GM21447 (cell line): ENCODE measurements at regions not wholly inside any gene's neighbourhood (a gene's known extent, or its start where the extent isn't known, plus 50 kb on each side); places are given as distances from the start of the nearest gene placed in this dataset.

Source experiments
- ATAC-seq: cut with Tn5 transposase; IDR thresholded peaks from one replicate; pipeline ENCODE4 v1.9.1; 2021; ENCODE audit not compliant: unreplicated experiment

GRCh38 chr7:54701982-54702381 lies 57.0 kb downstream of the SEC61G start:
- no peak for ATAC-seq

GRCh38 chr7:54699715-54700114 lies 59.3 kb downstream of the SEC61G start:
- no peak for ATAC-seq

DNA sequence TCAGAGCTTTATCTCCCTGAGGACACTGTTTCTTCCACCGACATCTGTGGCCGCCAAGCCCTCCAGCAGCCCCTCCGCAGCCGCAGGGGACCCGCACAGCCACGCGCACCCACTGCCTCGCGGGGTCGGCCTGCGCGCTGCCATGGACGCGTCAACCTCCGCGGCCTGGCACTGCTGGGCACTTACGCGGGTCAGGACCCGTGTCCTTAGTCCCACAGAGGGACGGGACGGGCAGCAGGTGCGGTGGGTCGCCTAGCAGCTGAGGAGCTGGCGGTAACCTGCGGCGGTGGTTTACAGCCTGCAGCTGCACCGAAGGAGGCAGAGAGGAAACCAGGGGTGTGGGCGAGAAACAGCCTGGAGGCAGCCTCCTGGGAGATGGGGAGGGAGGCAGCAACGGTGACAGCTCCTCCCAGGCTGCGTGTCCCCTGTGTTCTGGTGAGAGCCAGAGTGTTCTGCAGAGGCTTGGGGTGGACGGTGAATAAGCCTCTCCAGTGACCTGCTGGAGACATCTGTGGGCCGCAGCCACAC lies 61.3 kb downstream of the SEC61G start:
- ATAC-seq, result no peak

GRCh38 chr7:54690892-54691291 lies 68.1 kb downstream of the SEC61G start:
- ATAC-seq, result no peak

- ATAC-seq, result no peak
These were observed 69.0 kb downstream of the SEC61G start for GRCh38 chr7:54690050-54690443.

- ATAC-seq, result no peak
These were observed 69.5 kb downstream of the SEC61G start for GRCh38 chr7:54689394-54690049.

DNA sequence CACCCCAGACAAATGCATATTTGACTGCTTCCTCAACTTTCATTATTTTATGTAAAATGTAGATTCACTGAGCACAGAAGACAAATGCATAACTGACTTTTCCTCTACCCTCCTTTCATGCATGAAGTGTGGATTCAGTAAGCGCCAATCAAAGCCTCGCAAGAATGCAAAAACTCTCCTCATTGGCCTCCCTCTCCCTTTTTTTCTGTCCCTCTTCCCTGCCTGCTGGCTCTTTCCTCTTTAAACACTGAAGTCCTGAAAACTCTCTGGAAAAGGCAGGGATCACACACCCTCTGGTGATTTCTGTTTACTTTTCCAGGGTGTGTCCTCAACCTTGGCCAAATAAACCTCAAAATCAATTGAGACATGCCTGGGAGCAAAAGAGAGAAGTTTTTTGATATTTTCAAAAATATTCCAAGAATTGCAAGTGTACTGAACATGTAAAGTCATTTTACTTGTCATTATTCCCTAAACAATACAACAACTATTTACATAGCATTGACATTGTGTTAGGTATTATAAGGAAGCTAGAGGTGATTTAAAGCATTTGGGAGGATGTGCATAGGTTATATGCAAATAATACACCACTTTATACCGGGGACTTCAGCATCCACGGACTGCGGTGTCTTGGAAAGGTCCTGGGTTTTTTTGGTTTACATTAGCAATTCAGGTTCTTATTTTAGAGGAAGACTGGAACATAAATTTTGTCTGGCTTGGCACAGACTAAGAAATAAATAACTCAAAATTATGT lies 71.4 kb downstream of the SEC61G start:
- ATAC-seq, result no peak

DNA sequence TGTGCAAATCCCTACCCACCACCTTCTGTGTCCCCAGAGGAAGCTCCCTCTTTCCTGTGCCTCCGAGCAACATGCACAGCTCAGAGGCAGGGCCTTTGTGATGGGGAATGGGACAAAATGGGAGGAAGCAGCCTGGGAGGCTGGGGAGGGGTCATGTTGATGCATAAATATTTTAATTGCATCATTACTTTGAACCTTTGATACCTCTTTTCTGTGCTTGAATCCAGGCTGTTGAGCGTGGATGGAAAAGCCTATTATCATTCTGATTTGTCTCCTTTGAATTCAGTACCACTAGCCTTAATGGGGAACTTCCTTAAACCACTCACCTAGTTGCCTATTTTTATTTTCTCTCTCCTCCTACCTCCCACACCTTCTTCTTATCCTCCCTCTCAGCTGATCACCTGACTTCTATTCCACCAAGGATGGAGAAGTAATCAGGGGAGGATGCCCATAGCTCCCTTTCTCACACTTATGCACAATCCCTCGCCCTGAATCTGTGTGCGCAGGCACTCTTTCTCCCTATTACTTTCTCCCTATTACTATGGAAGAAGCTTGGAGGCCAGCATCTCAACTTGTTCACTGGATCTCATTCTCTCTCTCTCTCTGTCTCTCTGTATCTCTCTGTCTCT lies 78.5 kb downstream of the SEC61G start:
- no peak for ATAC-seq

GRCh38 chr7:54679490-54679817 lies 79.6 kb downstream of the SEC61G start:
- no peak for ATAC-seq

DNA sequence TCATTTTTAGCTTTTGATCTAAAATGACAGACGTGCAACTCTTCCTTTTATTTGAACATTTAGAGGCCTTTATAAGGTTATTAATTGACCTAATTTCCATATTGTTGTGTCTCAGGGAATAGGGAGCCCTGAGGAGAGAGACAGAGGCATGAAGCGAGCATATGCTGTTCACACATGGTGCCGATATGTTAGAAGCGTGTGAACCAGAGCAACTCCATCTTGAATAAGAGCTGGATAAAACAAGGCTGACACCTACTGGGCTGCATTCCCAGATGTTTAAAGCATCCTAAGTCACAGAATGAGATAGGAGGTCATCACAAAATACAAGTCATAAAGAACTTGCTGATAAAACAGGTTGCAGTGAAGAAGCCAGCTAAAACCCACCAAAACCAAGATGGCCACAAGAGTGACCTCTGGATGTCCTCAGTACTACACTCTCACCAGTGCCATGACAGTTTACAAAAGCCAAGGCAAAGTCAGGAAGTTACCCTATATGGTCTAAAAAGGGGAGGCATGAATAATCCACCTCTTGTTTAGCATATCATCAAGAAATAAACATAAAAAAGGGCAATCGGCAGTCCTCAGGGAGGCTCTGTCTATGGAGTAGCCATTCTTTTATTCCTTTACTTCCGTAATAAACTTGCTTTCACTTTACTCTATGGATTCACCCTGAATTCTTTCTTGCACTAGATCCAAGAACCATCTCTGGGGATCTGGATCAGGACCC lies 80.1 kb downstream of the SEC61G start:
- no peak for ATAC-seq

GRCh38 chr7:54674891-54675290 lies 84.1 kb downstream of the SEC61G start:
- no peak for ATAC-seq

GRCh38 chr7:54672519-54672918 lies 86.5 kb downstream of the SEC61G start:
- no peak for ATAC-seq

DNA sequence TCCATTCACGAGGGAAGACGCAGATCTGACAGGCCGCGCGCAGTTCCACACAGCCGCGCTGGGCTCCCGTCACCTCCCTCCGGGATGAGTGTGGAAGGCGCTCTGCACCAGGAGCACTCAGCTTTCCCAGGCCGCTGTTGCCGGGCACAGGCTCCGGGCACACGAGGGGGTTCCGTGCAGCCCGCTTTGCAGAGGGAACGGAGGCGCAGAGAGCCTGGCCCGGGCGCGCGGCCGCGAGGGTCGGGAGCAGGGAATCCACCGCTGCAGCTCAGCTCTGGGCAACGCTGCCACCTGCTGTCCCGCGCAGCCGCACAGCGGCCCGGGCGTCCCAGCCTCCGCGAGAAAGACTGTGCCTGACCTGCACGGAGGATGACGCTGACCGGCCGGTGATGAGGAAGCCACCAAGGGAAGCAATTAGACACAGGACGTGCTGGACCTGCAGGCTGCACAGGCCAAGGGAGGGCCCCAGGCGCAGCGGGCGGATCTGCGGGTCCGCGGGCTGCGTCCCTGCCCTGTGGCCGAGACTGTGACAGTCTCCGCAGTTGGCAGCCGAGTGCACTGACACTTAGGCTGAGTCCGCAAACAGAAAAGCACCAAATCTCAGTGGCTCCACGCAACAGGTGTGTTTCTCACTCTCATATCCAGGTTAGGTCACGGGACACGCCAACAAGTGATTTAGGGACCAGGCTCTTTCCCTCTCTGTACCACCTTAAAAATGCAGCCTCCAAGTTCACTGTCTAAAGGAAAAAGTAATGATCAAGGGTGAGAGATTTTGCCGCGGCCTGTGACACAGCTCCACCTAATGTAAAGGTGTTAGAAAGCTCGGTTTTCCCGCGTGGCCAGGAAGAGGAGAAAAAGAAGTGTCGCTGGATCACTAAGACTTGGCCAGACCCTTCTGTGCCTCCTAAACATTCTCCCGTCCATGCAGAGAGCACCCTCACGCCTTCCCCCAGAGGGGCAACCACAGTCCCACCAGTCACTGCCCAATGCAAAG lies 94.5 kb downstream of the SEC61G start:
- ATAC-seq, result peak; percentile 67

GRCh38 chr7:54663603-54664234 lies 95.3 kb downstream of the SEC61G start:
- ATAC-seq, result peak; percentile 17

DNA sequence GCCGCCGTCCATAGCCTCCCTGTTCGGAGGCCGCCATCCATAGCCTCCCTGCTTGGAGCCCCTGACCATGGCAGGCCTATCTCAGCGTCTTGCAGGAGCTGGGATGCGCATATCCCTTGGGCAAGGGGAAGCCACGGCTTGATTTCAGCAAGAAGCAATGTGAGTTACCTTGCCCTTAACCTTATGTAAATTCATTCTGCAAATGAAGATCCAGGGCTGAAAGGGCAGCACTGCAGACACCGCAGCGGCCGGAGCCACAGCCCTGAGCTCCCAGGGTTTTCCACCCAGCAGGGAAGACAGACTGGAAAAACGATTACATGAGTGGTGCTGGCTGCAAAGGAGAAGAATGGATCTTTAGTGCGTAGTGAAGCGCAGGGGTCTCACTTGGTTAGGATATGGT lies 95.8 kb downstream of the SEC61G start:
- no peak for ATAC-seq

DNA sequence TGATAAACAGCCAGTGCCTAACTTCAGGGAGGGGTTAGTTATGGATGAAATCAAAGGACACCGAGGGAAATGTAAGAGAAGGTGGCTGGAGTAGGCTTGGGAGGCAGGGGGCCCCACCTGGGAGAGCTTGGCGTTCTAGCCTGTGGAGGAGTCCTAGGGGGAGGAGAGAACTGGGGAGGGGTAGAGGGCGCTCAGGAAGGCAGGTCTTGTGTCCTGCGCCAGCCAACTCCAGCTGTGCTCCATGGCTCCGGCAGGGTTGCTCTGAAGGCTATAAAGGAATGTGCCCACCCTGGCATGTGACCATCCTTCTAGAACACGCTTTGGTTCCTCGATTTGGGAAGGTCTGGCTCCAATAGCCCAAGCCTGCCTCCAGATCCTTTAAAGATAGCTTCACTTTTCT lies 96.3 kb downstream of the SEC61G start:
- ATAC-seq, result no peak

- ATAC-seq, result no peak
These were observed 105.1 kb downstream of the SEC61G start for GRCh38 chr7:54653905-54654304.

DNA sequence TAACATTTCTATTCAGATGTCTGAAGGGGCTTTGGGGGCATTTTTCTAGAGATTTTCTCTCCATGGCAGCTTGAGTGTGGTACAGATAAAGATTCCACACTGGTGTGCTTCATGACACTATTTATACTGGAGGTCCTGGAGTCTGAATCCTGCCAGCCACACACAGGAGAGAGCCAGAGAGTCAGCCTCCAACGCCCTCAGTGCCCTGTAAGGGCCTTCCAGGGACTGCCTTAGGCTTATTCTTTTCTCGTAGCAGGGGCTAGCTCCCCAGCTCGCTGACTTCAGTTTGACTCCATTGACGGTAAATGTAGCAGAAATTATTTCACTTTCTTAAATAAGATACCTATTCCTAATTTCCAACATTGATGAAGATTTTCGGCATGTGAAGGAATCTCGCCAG lies 100.9 kb downstream of the VSTM2A start:
- ATAC-seq, result no peak

DNA sequence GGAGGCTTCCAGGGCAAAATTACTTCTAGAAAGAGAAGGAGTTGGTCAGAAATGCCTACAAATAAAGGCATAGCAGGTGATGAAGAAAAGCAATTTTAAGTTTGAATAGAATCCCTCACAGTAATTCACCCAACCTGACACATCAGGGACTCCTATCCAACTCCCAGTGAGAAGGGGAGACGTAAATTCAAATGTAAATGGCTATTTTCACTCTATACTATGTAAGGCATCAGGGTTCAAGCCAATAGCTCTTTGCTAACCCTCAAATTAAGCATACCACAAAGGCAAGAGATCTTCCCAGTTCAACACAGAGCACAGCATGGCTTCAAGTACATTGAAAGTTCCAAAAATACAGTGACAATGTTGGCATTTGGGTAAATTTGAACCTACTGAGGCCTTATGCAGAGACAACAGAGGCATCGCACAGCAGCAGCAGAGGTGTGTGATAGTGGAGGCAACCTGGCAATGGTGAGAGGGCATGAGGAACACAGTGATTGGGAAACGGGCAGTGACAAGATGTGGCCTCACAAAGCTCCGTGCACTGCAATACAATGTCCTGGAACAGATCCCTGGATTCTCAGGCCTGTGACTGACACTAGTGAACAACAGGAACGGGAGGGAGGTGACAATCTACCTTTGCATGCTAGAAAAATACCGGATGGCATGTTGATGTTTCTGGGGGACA lies 95.7 kb downstream of the VSTM2A start:
- ATAC-seq, result no peak
